Smooth muscle cell (in vitro differentiated cells): ENCODE measurements at regions not wholly inside any gene's neighbourhood (a gene's known extent, or its start where the extent isn't known, plus 50 kb on each side); places are given as distances from the start of the nearest gene placed in this dataset.

Source experiments
- DNase-seq: peaks from one replicate; lab custom pipeline; 2025; ENCODE audit not compliant: unreplicated experiment; lab: John Stamatoyannopoulos, UW
- H2AFZ ChIP-seq: fragments of 200-600 bp; sonication (generic); 2 replicates; pipeline ENCODE4 v1.6.0; 2016; ENCODE audit warnings: antibody characterized with exemption, low read depth, mild to moderate bottlenecking
- H3F3A ChIP-seq: fragments of 200-600 bp; sonication (generic); 2 replicates; pipeline ENCODE4 v1.6.0; 2017; ENCODE audit warnings: antibody characterized with exemption, low read depth
- H3K27ac ChIP-seq: fragments of 200-600 bp; sonication (generic); 2 replicates; pipeline ENCODE4 v1.5.1; 2016; ENCODE audit warnings: low read depth, mild to moderate bottlenecking
- H3K27me3 ChIP-seq: fragments of 200-600 bp; sonication (generic); 2 replicates; pipeline ENCODE4 v1.6.1; 2016; ENCODE audit warnings: low read depth, mild to moderate bottlenecking
- H3K36me3 ChIP-seq: fragments of 200-600 bp; sonication (generic); 2 replicates; pipeline ENCODE4 v1.5.1; 2016; ENCODE audit warnings: low read depth
- H3K4me1 ChIP-seq: fragments of 200-600 bp; sonication (generic); 2 replicates; pipeline ENCODE4 v1.5.1; 2016; ENCODE audit warnings: low read depth
- H3K4me2 ChIP-seq: fragments of 200-600 bp; sonication (generic); 2 replicates; pipeline ENCODE4 v1.6.0; 2016; ENCODE audit warnings: mild to moderate bottlenecking
- H3K4me3 ChIP-seq: fragments of 200-600 bp; sonication (generic); 2 replicates; pipeline ENCODE4 v1.5.1; 2016; ENCODE audit warnings: mild to moderate bottlenecking
- H3K79me2 ChIP-seq: fragments of 200-600 bp; sonication (generic); 2 replicates; pipeline ENCODE4 v1.6.0; 2016; ENCODE audit warnings: low read depth, mild to moderate bottlenecking
- H3K9ac ChIP-seq: fragments of 200-600 bp; sonication (generic); 2 replicates; pipeline ENCODE4 v1.6.0; 2016; ENCODE audit warnings: low read depth
- H3K9me3 ChIP-seq: fragments of 200-600 bp; sonication (generic); replicated peaks from 2 replicates; pipeline ENCODE4 v1.5.1; 2016; ENCODE audit warnings: low read depth
- H4K20me1 ChIP-seq: fragments of 200-600 bp; sonication (generic); 2 replicates; pipeline ENCODE4 v1.6.0; 2016; ENCODE audit warnings: low read depth
- CTCF ChIP-seq: fragments of 200-600 bp; sonication (generic); IDR thresholded peaks from 2 replicates; pipeline ENCODE4 v1.5.1; 2017; ENCODE audit warnings: borderline replicate concordance, mild to moderate bottlenecking, antibody characterized with exemption; ENCODE audit not compliant: insufficient read depth, poor library complexity, severe bottlenecking
- WGBS: methylation state at CpG from one replicate; pipeline ENCODE4 v1.1.7; 2016; ENCODE audit warnings: low lambda C conversion rate; 5-methylcytosine and 5-hydroxymethylcytosine counted together

- Histone ChIP-seq H3F3A (no peaks in the 10 kb centered on the region), H3K9ac (no peak overlapping the region), H4K20me1 (no peaks in the 10 kb centered on the region), H3K9me3 (no peaks in the 10 kb centered on the region), H3K4me1 (no peaks in the 10 kb centered on the region), H3K4me2 (no peak overlapping the region), H3K4me3 (no peak overlapping the region), H2AFZ (peak overlapping the region; percentile 20), H3K27me3 (no peaks in the 10 kb centered on the region), H3K36me3 (no peaks in the 10 kb centered on the region), H3K27ac (no peak overlapping the region), H3K79me2 (no peaks in the 10 kb centered on the region)
- no peak for TF ChIP-seq CTCF
- 68% methylated on average over 10 of the region's 10 CpGs for WGBS
- DNase-seq = no peak
Observed at GRCh38 chrX:40282946-40283660, 185.3 kb upstream of the BCOR start.

GRCh38 chrX:40282348-40282747, 184.6 kb upstream of the BCOR start:
- no peak overlapping the region for H2AFZ ChIP-seq
- H3K4me3 ChIP-seq = no peak overlapping the region
- no peaks in the 10 kb centered on the region for H3F3A ChIP-seq
- H3K27ac ChIP-seq = no peak overlapping the region
- H3K27me3 ChIP-seq = no peaks in the 10 kb centered on the region
- H3K9me3 ChIP-seq = no peaks in the 10 kb centered on the region
- no peak for DNase-seq
- H3K36me3 ChIP-seq = no peaks in the 10 kb centered on the region
- H4K20me1 ChIP-seq = no peaks in the 10 kb centered on the region
- 89% methylated on average over 4 of the region's 4 CpGs for WGBS
- TF ChIP-seq CTCF = no peak
- H3K4me1 ChIP-seq = no peaks in the 10 kb centered on the region
- no peak overlapping the region for H3K9ac ChIP-seq
- no peak overlapping the region for H3K4me2 ChIP-seq
- no peaks in the 10 kb centered on the region for H3K79me2 ChIP-seq

- no peaks in the 10 kb centered on the region for H3K36me3 ChIP-seq
- H4K20me1 ChIP-seq = no peaks in the 10 kb centered on the region
- H3K9me3 ChIP-seq = no peaks in the 10 kb centered on the region
- H3K27ac ChIP-seq = no peak overlapping the region
- H2AFZ ChIP-seq = no peak overlapping the region
- no peaks in the 10 kb centered on the region for H3K4me1 ChIP-seq
- H3K4me2 ChIP-seq = no peak overlapping the region
- no peaks in the 10 kb centered on the region for H3K27me3 ChIP-seq
- no peak overlapping the region for H3K9ac ChIP-seq
- H3K4me3 ChIP-seq = no peak overlapping the region
- no peaks in the 10 kb centered on the region for H3K79me2 ChIP-seq
- 79% methylated on average over 4 of the region's 4 CpGs for WGBS
- no peak for DNase-seq
- H3F3A ChIP-seq = no peaks in the 10 kb centered on the region
- TF ChIP-seq CTCF = no peak
Observed at GRCh38 chrX:40281336-40282005, 183.7 kb upstream of the BCOR start.
